ENCODE measurements at regions not wholly inside any gene's neighbourhood (a gene's known extent, or its start where the extent isn't known, plus 50 kb on each side); places are given as distances from the start of the nearest gene placed in this dataset.

GRCh38 chr15:61649046-61649445 is 411.2 kb downstream of the VPS13C start:
- intact Hi-C loops (cut with DNase I) = no loop called here
- no peak for DNase-seq (ENCODE audit: low spot score)

GRCh38 chr15:61644550-61644949 is 415.4 kb upstream of the RORA start:
- intact Hi-C loops (cut with DNase I) = no loop called here
- no peak for DNase-seq (ENCODE audit: low spot score)

- no peak for DNase-seq (ENCODE audit: low spot score)
- intact Hi-C loops (cut with DNase I) = no loop called here
Observed at GRCh38 chr15:61641645-61642044, 412.5 kb upstream of the RORA start.

- DNase-seq (ENCODE audit: low spot score) = no peak
- intact Hi-C loops (cut with DNase I) = no loop called here
Observed at GRCh38 chr15:61640756-61641155, 411.7 kb upstream of the RORA start.

GRCh38 chr15:61639491-61639890 is 410.4 kb upstream of the RORA start:
- DNase-seq (ENCODE audit: low spot score) = no peak
- intact Hi-C loops (cut with DNase I) = no loop called here

- DNase-seq (ENCODE audit: low spot score) = no peak
- intact Hi-C loops (cut with DNase I) = no loop called here
Observed at GRCh38 chr15:61634837-61635236, 405.7 kb upstream of the RORA start.

- intact Hi-C loops (cut with DNase I) = no loop called here
- DNase-seq (ENCODE audit: low spot score) = no peak
Observed at GRCh38 chr15:61633951-61634350, 404.8 kb upstream of the RORA start.

- intact Hi-C loops (cut with DNase I) = no loop called here
- no peak for DNase-seq (ENCODE audit: low spot score)
Observed at GRCh38 chr15:61629269-61629668, 400.2 kb upstream of the RORA start.

GRCh38 chr15:61624950-61625349 is 395.8 kb upstream of the RORA start:
- DNase-seq (ENCODE audit: low spot score) = no peak
- intact Hi-C loops (cut with DNase I) = no loop called here

GRCh38 chr15:61623746-61624145 is 394.6 kb upstream of the RORA start:
- intact Hi-C loops (cut with DNase I) = no loop called here
- no peak for DNase-seq (ENCODE audit: low spot score)

GRCh38 chr15:61621865-61622264 is 392.8 kb upstream of the RORA start:
- DNase-seq (ENCODE audit: low spot score) = no peak
- intact Hi-C loops (cut with DNase I) = no loop called here

- intact Hi-C loops (cut with DNase I) = no loop called here
- no peak for DNase-seq (ENCODE audit: low spot score)
Observed at GRCh38 chr15:61621146-61621545, 392.0 kb upstream of the RORA start.

- no peak for DNase-seq (ENCODE audit: low spot score)
- intact Hi-C loops (cut with DNase I) = no loop called here
Observed at GRCh38 chr15:61620151-61620550, 391.0 kb upstream of the RORA start.

GRCh38 chr15:61613729-61614128 is 384.6 kb upstream of the RORA start:
- DNase-seq (ENCODE audit: low spot score) = no peak

GRCh38 chr15:61613138-61613537 is 384.0 kb upstream of the RORA start:
- intact Hi-C loops (cut with DNase I) = no loop called here
- no peak for DNase-seq (ENCODE audit: low spot score)

More at GRCh38 chr15:61613729-61614128, 384.6 kb upstream of the RORA start:
- intact Hi-C loops (cut with DNase I) = no loop called here

GRCh38 chr15:61612111-61612510 is 383.0 kb upstream of the RORA start:
- DNase-seq (ENCODE audit: low spot score) = no peak
- intact Hi-C loops (cut with DNase I) = no loop called here

GRCh38 chr15:61605343-61605742 is 376.2 kb upstream of the RORA start:
- intact Hi-C loops (cut with DNase I) = no loop called here

GRCh38 chr15:61598655-61599054 is 369.6 kb upstream of the RORA start:
- no peak for DNase-seq (ENCODE audit: low spot score)
- intact Hi-C loops (cut with DNase I) = no loop called here

More at GRCh38 chr15:61605343-61605742, 376.2 kb upstream of the RORA start:
- no peak for DNase-seq (ENCODE audit: low spot score)

- intact Hi-C loops (cut with DNase I) = no loop called here
- no peak for DNase-seq (ENCODE audit: low spot score)
Observed at GRCh38 chr15:61584410-61584809, 355.3 kb upstream of the RORA start.

GRCh38 chr15:61582092-61582491 is 353.0 kb upstream of the RORA start:
- intact Hi-C loops (cut with DNase I) = no loop called here
- DNase-seq (ENCODE audit: low spot score) = no peak

GRCh38 chr15:61575597-61575996 is 346.5 kb upstream of the RORA start:
- intact Hi-C loops (cut with DNase I) = no loop called here
- no peak for DNase-seq (ENCODE audit: low spot score)

GRCh38 chr15:61571026-61571425 is 341.9 kb upstream of the RORA start:
- intact Hi-C loops (cut with DNase I) = no loop called here
- DNase-seq (ENCODE audit: low spot score) = no peak

Data from posterior vena cava (tissue), 2 donors.